Activated naive CD8-positive, alpha-beta T cell treated with anti-CD3 and anti-CD28 coated beads, Interleukin-2, amount 10 ng/mL, durations not matched to agents 7 days and 5 days (primary cell): ENCODE measurements at regions not wholly inside any gene's neighbourhood (a gene's known extent, or its start where the extent isn't known, plus 50 kb on each side); places are given as distances from the start of the nearest gene placed in this dataset.

Experiments used
- ATAC-seq: fragments of 150-1000 bp; cut with Tn5 transposase; one replicate; pipeline ENCODE4 v1.10.0; 2021; ENCODE audit warnings: low read depth, moderate library complexity
- POLR2A ChIA-PET: fragments of 350-600 bp; sonication (Branson Sonifier 250); formaldehyde crosslinking; loops from one replicate; lab custom pipeline; 2021; ENCODE audit warnings: antibody characterized with exemption; lab: Charles Lee
- DNase-seq: peaks from one replicate; pipeline ENCODE4 v3.0.0; 2021
- H3K27ac Mint-ChIP-seq: one replicate; pipeline ENCODE4 v1.8.0; 2022; ENCODE audit warnings: mild to moderate bottlenecking, mixed read lengths
- H3K27me3 Mint-ChIP-seq: one replicate; pipeline ENCODE4 v1.8.0; 2022; ENCODE audit warnings: mild to moderate bottlenecking, moderate library complexity, mixed read lengths
- H3K36me3 Mint-ChIP-seq: one replicate; pipeline ENCODE4 v1.8.0; 2021; ENCODE audit warnings: mild to moderate bottlenecking, mixed read lengths
- H3K4me1 Mint-ChIP-seq: one replicate; pipeline ENCODE4 v1.8.0; 2021; ENCODE audit warnings: mixed read lengths
- H3K4me3 Mint-ChIP-seq: one replicate; pipeline ENCODE4 v1.8.0; 2022; ENCODE audit warnings: mild to moderate bottlenecking, moderate library complexity, mixed read lengths
- H3K9me3 Mint-ChIP-seq: one replicate; pipeline ENCODE4 v1.8.0; 2021; ENCODE audit warnings: mixed read lengths

DNA sequence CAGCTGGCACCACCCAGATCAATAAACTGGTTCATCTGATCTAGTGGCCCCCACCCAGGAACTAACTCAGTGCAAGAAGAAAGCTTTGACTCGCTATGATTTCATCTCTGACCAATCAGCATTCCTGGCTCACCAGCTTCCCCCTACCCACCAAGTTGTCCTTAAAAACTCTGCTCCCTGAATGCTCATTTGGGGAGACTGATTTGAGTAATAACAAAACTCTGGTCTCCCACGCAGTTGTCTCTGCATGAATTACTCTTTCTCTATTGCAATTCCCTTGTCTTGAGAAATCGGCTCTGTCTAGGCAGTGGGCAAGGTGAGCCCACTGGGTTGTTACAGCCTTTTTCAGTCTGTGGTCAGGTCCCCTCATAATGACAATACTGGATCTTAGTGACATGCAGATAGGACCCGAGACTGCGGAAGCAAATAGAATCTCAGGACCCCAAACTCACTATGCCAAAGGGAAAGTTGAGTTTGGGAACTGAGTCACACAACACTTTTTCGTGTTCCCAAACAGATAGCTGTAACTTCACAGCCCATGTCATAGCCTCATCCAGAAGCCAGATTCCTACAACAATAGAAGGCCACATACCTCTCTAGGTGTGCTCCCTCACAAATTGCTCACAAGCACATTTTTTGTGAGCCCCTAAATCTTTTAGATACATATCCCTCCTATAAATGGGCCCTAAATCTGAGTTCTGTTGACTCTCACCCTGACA lies 175.2 kb upstream of the RAI14 start:
- Mint-ChIP-seq H3K27ac (no peak overlapping the region), H3K9me3 (no peaks in the 10 kb centered on the region), H3K36me3 (no peaks in the 10 kb centered on the region), H3K27me3 (peaks cover 31% of the 10 kb centered on the region), H3K4me3 (no peak overlapping the region), H3K4me1 (no peaks in the 10 kb centered on the region)
- DNase-seq = no peak
- no peak for ATAC-seq
- POLR2A ChIA-PET = no interaction called here

DNA sequence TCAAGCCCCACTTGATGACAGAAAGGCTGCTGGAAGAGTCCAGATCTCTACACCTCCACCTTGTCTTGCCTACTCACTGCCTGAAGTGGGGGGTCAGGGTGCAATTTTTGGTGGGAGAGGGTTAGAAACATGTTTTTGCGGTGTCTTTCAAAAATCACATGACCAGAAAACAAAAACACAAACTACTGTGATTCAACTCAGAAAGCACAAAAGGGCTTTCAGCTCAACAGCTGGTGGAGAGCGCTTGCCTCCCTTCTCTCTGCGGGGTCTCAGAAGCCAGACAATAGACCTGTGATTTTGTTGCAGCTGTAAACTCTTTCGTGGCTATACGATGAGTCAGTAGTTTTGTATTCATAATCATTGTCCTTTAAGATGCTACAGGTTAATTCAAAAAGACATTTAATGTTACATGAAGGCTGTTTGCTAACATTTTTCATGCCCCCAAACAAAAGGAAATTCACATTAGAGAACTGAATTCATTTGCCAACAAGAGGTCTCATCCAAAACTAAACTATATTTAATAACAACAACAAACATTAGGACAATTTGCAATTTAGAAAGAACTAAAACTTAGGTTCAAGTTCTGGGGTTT lies 172.6 kb upstream of the RAI14 start:
- no peak for DNase-seq
- no peak for ATAC-seq
- peaks cover 34% of the 10 kb centered on the region for H3K27me3 Mint-ChIP-seq
- POLR2A ChIA-PET = no interaction called here
- peaks cover 2% of the 10 kb centered on the region for H3K4me1 Mint-ChIP-seq
- no peaks in the 10 kb centered on the region for H3K36me3 Mint-ChIP-seq
- no peak overlapping the region for H3K4me3 Mint-ChIP-seq
- no peaks in the 10 kb centered on the region for H3K9me3 Mint-ChIP-seq
- H3K27ac Mint-ChIP-seq = no peak overlapping the region

DNA sequence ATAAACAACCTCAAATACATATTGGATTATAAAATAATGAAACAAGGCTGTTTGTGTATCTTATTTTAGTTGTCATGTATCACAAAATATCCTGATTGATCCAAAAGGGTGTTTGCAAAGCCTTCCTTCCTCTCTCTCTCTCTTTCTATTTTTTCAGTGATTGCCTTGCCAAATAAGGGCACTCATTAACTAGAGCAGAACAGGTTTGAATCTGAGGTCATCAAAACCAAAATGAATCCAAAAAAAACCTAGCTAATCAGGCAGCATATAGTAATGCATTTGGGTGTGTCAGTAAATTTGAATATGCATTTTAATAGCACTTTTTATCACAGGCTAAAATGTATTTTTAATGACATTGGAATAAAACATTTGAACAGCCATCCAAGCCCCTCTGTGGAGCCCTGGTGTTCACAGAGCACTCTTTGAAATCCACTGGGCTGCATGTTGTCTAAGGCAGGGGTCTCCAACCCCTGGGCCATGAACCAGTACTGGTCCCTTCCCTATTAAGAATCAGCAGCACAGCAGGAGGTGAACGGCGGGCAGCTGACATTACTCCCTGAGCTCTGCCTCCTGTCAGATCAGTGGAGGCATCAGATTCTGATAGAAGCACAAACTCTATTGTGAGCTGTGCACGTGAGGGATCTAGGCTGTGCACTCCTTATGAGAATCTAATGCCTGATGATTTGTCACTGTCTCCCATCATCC lies 171.8 kb upstream of the RAI14 start:
- Mint-ChIP-seq H3K4me3 (no peak overlapping the region), H3K4me1 (peaks cover 2% of the 10 kb centered on the region), H3K27me3 (peaks cover 34% of the 10 kb centered on the region), H3K9me3 (no peaks in the 10 kb centered on the region), H3K27ac (no peak overlapping the region), H3K36me3 (no peaks in the 10 kb centered on the region)
- ATAC-seq (no peak), DNase-seq (no peak)
- POLR2A ChIA-PET = no interaction called here

DNA sequence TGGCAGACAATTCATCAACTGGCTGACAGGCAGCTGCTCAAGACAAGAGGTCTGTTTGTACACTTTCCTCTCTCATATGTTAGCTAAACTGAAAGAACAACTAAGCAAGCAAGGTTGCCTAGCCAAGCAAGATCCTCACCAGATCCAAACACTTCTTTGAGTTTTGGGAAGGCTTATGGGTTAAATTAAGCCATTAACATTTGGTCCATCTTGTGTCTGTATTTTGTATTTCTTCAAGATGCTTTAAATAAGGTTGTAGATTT lies 170.4 kb upstream of the RAI14 start:
- POLR2A ChIA-PET = no interaction called here
- ATAC-seq (no peak), DNase-seq (no peak)
- Mint-ChIP-seq H3K4me1 (peaks cover 2% of the 10 kb centered on the region), H3K27ac (no peak overlapping the region), H3K9me3 (no peaks in the 10 kb centered on the region), H3K36me3 (no peaks in the 10 kb centered on the region), H3K4me3 (no peak overlapping the region), H3K27me3 (peaks cover 32% of the 10 kb centered on the region)

- Mint-ChIP-seq H3K4me3 (no peak overlapping the region), H3K4me1 (peaks cover 2% of the 10 kb centered on the region), H3K9me3 (no peaks in the 10 kb centered on the region), H3K27me3 (peaks cover 27% of the 10 kb centered on the region), H3K27ac (no peak overlapping the region), H3K36me3 (no peaks in the 10 kb centered on the region)
- ATAC-seq = peak; percentile 56
- POLR2A ChIA-PET = no interaction called here
- DNase-seq = peak; percentile 63
These were observed 169.8 kb upstream of the RAI14 start for GRCh38 chr5:34486160-34486848.

- POLR2A ChIA-PET = no interaction called here
- no peak for ATAC-seq
- no peak for DNase-seq
These were observed 169.3 kb upstream of the RAI14 start for GRCh38 chr5:34486849-34487158.

DNA sequence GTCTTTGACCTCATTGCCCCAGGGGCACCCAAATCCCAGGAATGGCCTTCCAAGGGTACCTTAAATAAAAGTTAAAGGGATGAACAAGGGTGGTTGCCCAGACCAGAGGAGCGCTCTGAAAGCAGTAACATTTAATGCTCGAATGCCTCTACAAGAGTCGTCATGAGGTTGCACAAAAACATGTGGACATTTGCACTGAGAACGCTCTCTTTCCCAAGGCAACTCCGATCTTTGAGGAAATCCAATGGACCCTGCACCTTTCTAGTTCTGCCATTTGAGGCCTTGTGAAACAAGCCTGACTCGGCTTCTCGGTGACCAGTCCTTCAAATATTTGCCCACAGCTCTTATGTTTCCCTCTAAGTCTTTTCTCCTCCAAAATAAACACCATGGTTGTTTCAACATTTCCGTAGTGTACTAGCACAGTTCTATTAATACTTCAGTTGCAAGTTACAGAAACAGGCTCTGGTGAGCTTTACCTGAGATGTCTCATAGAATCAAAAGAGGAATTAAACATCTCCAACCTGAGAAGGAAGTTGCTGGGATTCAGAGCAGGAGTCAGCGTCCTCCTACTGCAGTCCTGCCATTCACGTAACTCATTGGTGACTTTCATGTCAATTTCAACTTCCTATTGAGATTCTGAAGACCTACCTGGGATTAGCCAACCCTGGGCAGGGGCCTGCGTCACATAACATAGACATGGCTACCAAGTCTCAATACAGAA lies 168.8 kb upstream of the RAI14 start:
- Mint-ChIP-seq H3K36me3 (no peaks in the 10 kb centered on the region), H3K27ac (no peak overlapping the region), H3K27me3 (peaks cover 20% of the 10 kb centered on the region), H3K4me3 (no peak overlapping the region), H3K9me3 (no peaks in the 10 kb centered on the region), H3K4me1 (peaks cover 2% of the 10 kb centered on the region)
- no peak for DNase-seq
- ATAC-seq = no peak
- POLR2A ChIA-PET = no interaction called here

More at GRCh38 chr5:34486849-34487158, 169.3 kb upstream of the RAI14 start:
- H3K27ac Mint-ChIP-seq = no peak overlapping the region
- no peaks in the 10 kb centered on the region for H3K9me3 Mint-ChIP-seq
- H3K36me3 Mint-ChIP-seq = no peaks in the 10 kb centered on the region
- no peak overlapping the region for H3K4me3 Mint-ChIP-seq
- H3K4me1 Mint-ChIP-seq = peaks cover 2% of the 10 kb centered on the region
- H3K27me3 Mint-ChIP-seq = peaks cover 22% of the 10 kb centered on the region

- H3K27me3 Mint-ChIP-seq = peaks cover 15% of the 10 kb centered on the region
- POLR2A ChIA-PET = no interaction called here
- no peak overlapping the region for H3K27ac Mint-ChIP-seq
- no peaks in the 10 kb centered on the region for H3K9me3 Mint-ChIP-seq
- ATAC-seq (no peak), DNase-seq (no peak)
- H3K36me3 Mint-ChIP-seq = no peaks in the 10 kb centered on the region
- H3K4me1 Mint-ChIP-seq = peaks cover 2% of the 10 kb centered on the region
- no peak overlapping the region for H3K4me3 Mint-ChIP-seq
These were observed 168.2 kb upstream of the RAI14 start for GRCh38 chr5:34487956-34488355.

- H3K4me1 Mint-ChIP-seq = peaks cover 2% of the 10 kb centered on the region
- H3K36me3 Mint-ChIP-seq = no peaks in the 10 kb centered on the region
- H3K9me3 Mint-ChIP-seq = no peaks in the 10 kb centered on the region
- DNase-seq = no peak
- peaks cover 14% of the 10 kb centered on the region for H3K27me3 Mint-ChIP-seq
- no peak overlapping the region for H3K4me3 Mint-ChIP-seq
- POLR2A ChIA-PET = no interaction called here
- no peak overlapping the region for H3K27ac Mint-ChIP-seq
- ATAC-seq = no peak
These were observed 167.1 kb upstream of the RAI14 start for GRCh38 chr5:34488984-34489383.

DNA sequence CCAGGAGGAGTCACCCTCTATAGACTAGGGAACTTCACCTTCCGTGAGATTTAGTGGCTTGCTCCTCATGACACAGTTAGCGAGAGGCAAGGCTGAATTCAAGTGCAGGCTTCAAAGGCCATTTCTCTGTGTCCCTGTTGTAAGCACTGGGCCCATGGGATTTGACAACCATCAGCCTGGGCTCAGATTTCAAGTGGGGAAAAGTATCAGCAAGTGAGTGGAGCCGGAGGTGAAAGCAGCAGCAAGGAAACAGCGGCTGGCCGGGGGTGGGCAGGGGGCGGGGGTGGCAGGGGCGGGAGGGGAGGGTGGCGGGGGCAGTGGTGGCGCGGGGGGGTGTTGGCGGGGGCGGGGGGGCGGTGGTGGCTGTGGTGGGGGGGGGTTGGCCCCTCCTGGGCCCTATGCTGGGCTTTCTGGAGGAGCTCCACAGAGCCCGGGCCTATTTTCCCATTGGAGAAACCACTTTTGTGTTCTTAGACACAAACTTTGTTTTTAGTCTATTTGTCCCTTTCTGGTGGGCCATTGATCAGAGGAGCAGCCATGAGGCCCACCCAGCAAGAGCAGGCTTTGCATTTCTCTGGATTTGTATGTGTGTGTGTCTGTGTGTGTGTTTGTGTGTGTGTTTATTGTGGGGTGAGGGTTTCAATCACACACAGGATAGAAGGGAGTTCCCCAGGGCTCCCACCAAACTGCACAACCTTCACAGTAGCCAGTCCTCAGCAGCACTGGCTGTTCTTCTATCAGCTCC lies 165.4 kb upstream of the RAI14 start:
- H3K4me1 Mint-ChIP-seq = peaks cover 3% of the 10 kb centered on the region
- H3K36me3 Mint-ChIP-seq = no peaks in the 10 kb centered on the region
- no peak for ATAC-seq
- no peaks in the 10 kb centered on the region for H3K9me3 Mint-ChIP-seq
- H3K27me3 Mint-ChIP-seq = peaks cover 11% of the 10 kb centered on the region
- POLR2A ChIA-PET = no interaction called here
- H3K27ac Mint-ChIP-seq = no peak overlapping the region
- no peak overlapping the region for H3K4me3 Mint-ChIP-seq
- no peak for DNase-seq

DNA sequence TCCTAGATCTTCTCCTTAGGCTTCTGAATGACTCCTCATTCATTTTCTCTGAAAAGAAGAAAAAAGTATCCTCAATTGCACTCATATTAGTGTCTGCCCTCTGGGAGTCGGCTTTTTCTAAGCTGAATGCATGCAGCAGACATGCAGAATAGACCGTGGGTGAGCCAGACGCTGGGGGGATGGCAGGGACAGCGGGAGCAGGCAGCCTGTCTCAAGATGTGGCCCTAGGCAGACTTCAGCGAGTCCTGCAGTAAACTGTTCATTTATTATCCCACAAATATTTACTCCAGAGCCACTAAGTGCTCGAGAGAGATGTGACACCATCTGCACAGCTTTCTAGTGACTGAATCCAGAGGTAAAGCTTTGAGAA lies 164.9 kb upstream of the RAI14 start:
- Mint-ChIP-seq H3K27ac (no peak overlapping the region), H3K27me3 (peaks cover 8% of the 10 kb centered on the region), H3K4me3 (no peak overlapping the region), H3K36me3 (no peaks in the 10 kb centered on the region), H3K4me1 (peaks cover 2% of the 10 kb centered on the region), H3K9me3 (no peaks in the 10 kb centered on the region)
- POLR2A ChIA-PET = no interaction called here
- no peak for ATAC-seq
- DNase-seq = no peak

DNA sequence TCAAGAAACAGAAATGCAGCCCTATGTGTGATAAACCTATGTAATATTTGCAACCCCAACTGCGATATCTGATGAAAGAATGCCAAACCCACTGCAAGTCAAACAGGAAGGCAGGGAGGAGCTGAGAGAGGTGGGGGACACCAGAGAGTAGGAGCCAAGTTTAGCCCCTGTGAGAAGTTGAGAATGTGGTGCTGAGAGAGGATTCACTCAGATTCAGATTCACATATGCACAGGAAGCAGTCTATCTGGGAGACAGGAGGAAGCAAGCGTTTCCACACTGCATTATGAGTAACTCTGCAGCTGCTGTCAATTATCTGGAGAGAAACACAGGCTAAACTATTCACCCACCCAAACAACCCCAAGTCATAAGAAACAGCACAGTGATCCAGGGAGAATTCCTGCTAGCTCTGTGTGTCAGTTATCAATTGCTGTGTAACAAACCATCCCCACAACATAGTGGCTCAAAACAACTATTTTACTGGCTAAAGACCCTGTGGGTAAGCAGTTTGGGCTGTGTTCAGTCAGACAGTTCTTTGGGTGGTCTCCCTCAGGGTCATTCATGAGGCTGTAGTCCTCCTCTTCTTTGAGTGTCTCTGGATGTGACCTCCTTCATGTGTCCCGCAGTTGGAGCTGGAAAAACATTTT lies 161.9 kb upstream of the RAI14 start:
- no peak for DNase-seq
- H3K4me1 Mint-ChIP-seq = peaks cover 5% of the 10 kb centered on the region
- no peak overlapping the region for H3K27ac Mint-ChIP-seq
- H3K27me3 Mint-ChIP-seq = peaks cover 3% of the 10 kb centered on the region
- H3K9me3 Mint-ChIP-seq = no peaks in the 10 kb centered on the region
- H3K4me3 Mint-ChIP-seq = no peak overlapping the region
- no peak for ATAC-seq
- H3K36me3 Mint-ChIP-seq = no peaks in the 10 kb centered on the region
- POLR2A ChIA-PET = no interaction called here
